CD4-positive, alpha-beta T cell treated with Interleukin-2 at 100 ng/mL for 4 hours (primary cell): ENCODE measurements at regions not wholly inside any gene's neighbourhood (a gene's known extent, or its start where the extent isn't known, plus 50 kb on each side); places are given as distances from the start of the nearest gene placed in this dataset.
"Not testable (repeated sequence)": the region's sequence is repeated elsewhere in the genome, so short reads cannot be mapped to it uniquely, and the experiment has no call there.

Experiments
- DNase-seq: peaks from one replicate; pipeline ENCODE4 v3.0.0-alpha.2; 2020; ENCODE audit warnings: low spot score

GRCh38 chr2:193326296-193326695 lies 1131.6 kb upstream of the TMEFF2 start:
- no peak for DNase-seq

DNA sequence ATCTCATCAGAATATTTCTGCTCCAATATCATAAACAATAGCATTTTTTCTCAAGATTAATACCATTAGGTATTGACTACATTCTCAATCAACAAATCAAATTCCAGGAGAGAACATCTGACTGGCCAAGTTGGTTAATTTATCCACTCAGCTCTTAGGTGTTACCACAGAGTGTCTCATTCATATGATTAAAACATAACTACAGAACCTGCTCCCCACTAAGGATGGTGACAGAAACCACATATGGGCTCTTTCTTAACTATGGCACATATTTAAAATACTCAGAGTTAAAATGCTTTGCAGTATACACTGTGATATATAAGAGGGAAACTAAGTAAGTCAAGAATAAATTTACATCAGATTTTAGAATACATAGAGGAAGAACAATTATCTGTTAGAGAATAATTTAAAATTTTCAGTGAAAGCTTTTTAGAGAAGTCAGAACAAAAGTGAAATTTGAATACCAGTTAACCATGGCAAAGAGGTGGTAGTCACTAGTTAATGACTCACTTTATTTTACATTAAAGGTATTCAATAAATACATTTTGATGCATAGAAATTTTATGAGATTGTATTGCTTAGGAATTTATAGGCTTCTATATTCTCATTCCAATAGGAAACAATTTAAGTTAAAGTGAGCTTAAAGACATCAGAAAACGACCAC lies 1120.8 kb upstream of the TMEFF2 start:
- DNase-seq = no peak

- DNase-seq = no peak
Observed at GRCh38 chr2:193303464-193303863, 1108.7 kb upstream of the TMEFF2 start.

DNA sequence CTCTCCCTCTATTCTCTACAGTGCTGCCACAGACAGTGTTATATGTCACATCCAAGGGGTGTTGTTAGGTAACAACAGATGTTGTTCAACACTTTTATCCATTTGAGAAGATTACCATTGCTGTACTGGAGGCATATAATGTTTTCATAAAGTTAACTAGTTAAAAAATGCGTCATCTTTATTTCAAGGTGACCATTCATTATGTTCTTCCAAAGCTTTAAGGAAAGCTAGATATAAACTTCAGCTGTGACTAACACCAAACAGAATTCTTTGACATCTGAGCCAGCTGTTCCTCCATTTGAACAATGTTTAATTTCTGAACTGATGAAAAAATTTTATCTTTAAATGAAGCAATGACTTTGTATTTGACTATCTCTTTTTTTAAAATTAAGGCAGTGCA lies 1099.6 kb upstream of the TMEFF2 start:
- no peak for DNase-seq

GRCh38 chr2:193279361-193279760 lies 1084.6 kb upstream of the TMEFF2 start:
- DNase-seq = no peak

DNA sequence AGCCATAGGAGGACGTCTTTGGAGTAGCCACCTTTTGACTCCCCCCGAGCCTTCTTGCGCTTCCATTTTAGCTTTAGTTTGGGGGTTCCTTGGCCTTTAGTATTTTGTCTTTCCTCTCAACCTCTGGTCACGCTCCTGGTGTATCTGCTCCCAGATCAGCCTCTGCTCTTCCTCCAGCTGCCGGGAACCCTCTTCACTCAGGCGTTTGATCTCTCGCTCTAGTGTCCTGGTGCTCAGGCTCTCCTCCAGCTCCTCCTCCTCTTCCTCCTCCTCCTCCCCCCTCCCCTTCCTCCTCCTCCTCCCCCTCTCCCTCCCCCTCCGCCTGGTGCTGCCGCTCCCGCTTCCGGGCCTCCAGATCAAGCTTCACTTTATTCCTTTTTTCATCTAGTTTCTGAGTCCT lies 1082.3 kb upstream of the TMEFF2 start:
- DNase-seq = no peak

GRCh38 chr2:193276560-193276959 lies 1081.8 kb upstream of the TMEFF2 start:
- no peak for DNase-seq

DNA sequence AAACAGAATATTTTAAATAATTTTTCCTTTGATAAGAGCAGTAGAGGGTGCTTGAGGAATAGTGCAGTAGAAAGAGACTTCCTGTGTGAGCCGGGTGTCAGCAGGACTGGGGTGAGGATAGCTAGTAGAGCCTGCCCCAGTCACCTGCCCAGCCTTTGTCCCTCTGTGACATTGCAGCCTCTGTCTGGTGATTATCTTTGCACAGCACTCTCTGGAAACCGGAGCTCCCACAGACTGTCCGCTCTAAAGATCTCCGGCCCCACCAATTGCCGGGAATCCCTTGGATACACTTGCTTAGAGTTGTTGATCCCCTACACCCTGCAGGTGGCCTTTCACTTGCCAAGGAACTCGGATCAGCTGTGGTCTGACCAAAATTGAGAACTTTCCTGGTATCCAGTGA lies 1081.3 kb upstream of the TMEFF2 start:
- DNase-seq = no peak

- no peak for DNase-seq
Observed at GRCh38 chr2:193272011-193272410, 1077.3 kb upstream of the TMEFF2 start.

DNA sequence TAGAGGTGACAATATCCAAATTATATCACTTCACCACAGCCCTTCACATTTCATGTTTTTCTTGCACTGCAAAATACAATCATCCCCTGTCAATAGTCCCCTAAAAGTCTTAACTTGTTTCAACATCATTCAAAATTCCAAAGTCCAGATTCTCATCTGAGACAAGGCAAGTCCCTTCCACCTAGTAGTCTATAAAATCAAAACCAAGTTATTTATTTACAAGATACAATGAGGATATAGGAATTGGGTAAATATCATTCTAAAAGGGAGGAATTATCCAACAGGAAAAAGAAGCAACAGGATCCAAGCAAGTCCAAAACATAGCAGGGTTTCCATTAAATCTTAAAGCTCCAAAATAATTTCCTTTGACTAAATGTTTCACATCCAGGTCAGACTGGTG lies 1076.1 kb upstream of the TMEFF2 start:
- DNase-seq = no peak

DNA sequence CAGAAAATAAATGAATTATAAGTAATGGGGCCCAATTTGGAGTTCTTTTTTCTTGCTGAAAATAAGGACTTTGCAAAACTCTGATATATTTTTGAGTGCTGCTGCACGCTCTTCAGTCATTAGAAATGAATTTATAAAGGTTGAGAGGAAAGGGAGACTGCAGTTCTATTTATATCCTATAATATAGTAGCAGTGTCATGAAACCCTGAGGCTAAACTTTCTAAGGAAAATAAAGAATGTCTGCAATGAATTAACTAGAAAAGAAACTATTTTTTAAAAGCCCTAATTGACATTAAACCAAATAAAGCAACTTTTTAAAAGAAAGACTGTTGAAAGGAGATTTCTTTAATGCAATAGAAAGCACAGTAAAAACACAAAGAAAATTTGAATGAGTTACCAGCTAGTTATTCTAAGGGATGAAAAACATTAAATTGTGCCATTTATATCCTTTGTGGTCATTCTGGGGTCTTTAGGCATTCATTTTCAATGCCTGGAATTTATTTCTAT lies 1072.8 kb upstream of the TMEFF2 start:
- DNase-seq = no peak

DNA sequence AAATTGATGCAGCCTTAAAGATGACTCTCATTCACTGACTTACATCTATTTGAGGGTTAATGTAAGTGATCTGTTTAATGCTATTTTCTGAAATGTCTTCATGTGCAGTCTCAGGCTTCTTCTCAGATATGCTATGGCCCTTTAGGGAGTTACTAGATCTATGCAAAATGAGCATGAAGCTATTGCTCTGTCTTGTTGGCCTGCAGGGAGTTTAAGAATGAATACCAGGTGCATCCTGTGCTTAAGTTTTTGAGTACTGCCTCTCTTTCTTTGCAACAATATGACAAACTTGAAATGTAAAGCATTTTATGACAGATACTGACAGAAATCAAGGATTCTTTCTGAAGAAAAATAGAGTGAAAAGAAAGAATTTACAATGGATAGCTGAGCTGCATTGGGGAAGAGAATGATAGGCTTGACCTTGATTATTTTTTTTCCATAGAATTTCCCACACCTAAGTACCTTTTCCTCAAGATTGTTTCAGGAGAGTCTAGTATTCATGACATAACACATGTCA lies 1058.3 kb upstream of the TMEFF2 start:
- DNase-seq = no peak

DNA sequence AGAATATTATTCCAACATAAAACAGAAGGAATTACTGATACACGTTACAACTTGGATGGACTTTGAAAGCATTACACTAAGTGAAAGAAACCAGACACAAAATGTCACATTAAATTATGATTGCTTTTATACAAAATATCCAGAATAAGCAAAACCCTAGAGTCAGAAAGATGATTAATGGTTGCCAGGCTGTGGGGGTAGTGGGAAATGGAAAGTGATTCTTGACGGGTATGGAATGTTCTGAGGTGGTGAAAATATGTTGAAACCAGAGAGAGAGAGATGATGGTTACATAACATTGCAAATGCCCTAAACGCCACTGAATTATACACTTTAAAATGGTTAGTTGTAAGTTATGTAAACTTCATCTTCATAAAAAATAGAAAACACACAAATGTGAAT lies 1057.2 kb upstream of the TMEFF2 start:
- DNase-seq = no peak

DNA sequence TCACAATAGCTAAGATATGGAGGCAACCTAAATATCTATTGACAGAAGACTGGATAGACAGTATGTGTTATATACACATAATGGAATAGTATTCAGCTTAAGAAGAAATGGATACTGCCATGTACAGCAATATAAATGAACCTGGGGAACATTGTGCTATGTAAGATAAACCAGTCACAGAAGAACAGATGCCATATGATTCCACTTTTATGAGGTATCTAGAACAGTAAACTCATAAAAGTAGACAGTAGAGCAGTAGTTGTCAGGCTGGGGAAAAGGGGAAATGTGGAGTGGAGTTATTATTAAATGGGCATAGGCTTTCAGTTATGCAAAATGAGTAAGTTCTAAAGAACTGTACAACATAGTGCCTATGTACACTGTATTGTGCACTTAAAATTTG lies 1055.7 kb upstream of the TMEFF2 start:
- DNase-seq = no peak

- DNase-seq = no peak
Observed at GRCh38 chr2:193240752-193241151, 1046.0 kb upstream of the TMEFF2 start.

- DNase-seq = no peak
Observed at GRCh38 chr2:193231634-193232033, 1036.9 kb upstream of the TMEFF2 start.

DNA sequence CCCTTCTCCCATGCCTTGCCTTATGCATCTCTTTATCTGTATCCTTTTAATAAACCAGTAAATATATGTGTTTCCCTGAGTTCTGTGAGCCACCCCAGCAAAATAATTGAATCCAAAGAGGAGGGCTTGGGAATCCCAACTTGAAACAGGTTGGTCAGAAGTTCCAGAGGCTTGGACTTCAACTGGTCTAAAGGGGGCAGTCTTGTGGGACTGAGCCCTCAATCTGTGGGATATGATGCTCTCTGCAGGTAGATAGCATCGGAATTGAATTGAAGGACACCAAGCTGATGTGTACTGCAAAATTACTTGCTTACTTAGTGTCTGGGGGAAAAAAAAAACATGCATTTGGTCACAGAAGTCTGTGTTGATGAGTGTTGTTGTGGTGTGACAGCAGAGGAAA lies 1033.5 kb upstream of the TMEFF2 start:
- no peak for DNase-seq

GRCh38 chr2:193222454-193222853 lies 1027.7 kb upstream of the TMEFF2 start:
- DNase-seq = no peak

DNA sequence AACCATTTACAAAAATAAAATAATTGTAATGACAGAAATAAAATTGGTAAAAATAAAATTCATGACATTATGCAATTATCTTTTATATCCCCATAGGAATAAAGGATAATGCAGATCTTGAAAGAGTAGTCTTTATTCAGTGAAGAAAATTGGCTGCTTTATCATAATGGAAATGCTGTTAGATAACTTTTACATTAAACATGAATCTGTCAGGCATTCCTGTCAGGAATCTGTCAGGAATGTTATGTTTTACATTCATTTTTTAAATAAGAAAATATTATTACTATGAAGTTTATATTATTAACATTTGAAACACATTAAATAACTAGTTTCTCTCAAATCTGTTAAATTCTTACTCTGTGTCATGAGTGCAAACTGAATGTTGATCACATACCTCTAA lies 1024.7 kb upstream of the TMEFF2 start:
- DNase-seq = no peak

GRCh38 chr2:193201583-193201982 lies 1006.9 kb upstream of the TMEFF2 start:
- DNase-seq = no peak

DNA sequence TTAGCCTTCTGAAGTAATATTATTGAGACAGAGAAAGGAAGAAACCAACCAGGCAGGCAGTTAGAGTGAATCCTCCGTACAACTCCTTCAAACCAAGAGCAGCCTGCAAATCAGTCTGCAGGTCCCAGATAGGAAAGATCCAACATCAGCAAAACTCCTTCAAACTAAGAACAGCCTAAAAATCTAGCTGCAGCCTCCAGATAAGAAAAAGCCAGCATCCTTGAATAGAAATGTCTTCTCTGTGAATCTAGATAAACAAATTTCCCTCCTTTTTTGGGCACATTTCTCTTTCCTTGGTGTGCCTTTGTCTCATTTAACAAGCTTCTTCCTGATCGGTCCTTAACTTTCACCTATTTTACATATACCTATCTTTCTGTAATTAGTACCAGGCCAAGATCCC lies 1004.6 kb upstream of the TMEFF2 start:
- DNase-seq = no peak

DNA sequence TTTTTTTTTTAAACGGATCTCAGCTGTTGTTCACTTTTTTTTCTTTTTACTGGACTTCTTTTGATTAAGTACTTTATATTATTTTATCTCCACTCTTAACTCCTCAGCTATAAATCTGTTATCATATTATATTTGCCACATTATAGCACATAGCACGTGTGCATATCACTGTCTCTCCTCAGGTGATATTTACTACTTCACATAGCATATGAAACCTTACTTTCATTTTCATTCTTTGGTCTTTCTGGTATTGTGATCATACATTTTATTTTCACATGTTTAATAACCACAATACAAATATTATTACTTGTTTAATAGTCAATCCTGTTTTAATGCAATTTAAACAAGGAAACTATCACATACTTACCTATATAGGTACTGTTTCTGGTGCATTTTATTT lies 993.1 kb upstream of the TMEFF2 start:
- DNase-seq = no peak

- DNase-seq = not testable (repeated sequence)
Observed at GRCh38 chr2:193170981-193171380, 976.2 kb upstream of the TMEFF2 start.

GRCh38 chr2:193156480-193156879 lies 961.7 kb upstream of the TMEFF2 start:
- DNase-seq = no peak
